OCI-LY3 (cell line): ENCODE measurements at regions not wholly inside any gene's neighbourhood (a gene's known extent, or its start where the extent isn't known, plus 50 kb on each side); places are given as distances from the start of the nearest gene placed in this dataset.

Experiments used
- CTCF ChIP-seq: fragments of 200-600, 300-600 bp; sonication (generic); IDR thresholded peaks from 2 replicates; pipeline ENCODE4 v1.5.1; 2014; ENCODE audit warnings: antibody characterized with exemption, low read length, low read depth
- EZH2phosphoT487 ChIP-seq: fragments of 200-600 bp; shearing (Covaris generic); IDR thresholded peaks from 2 replicates; pipeline ENCODE4 v1.6.1; 2018; ENCODE audit warnings: antibody characterized with exemption, mixed run types, low read depth

DNA sequence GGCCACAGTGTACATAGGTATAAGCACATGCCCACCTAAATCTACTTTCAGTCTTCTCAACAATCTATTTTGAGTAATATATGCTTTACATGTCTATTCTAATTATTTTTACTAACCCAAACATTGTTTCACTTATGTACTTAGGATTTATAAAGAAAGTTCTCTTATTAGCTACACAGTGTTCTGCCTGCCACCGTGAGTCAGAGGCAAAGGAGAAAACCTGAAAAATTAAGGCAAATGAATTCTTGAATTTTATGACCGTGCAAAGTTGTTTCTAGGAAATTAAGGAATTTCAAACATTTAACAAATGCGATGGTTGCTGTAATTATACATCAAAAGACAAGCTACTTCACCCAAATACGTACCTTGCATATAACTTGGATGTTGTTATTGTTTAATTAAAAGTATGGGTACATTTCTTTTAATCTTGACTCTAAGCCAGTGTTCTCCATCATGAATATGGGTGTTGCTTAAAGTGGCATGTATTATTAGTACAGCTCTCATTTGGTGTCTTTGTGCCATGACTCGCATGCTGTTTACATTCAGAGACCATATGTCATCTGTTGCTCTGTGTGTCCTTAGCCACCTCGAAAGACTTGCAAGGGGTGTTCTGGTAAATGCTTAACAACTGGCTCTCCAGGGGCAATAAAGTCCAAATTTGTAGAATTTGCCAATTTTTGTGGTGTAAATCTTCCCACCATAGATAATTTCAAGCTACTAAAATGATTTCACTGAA is 154.3 kb upstream of the FN1 start:
- no peak for TF ChIP-seq CTCF
- no peak for TF ChIP-seq EZH2phosphoT487
